Heart right ventricle (tissue), 16 donors: ENCODE measurements at regions not wholly inside any gene's neighbourhood (a gene's known extent, or its start where the extent isn't known, plus 50 kb on each side); places are given as distances from the start of the nearest gene placed in this dataset.

Experiments
- ATAC-seq, 8 donors: fragments of 200-7000 bp; cut with Tn5 transposase; one replicate each; pipeline ENCODE4 v1.9.1; 2020; ENCODE audit warnings: mild to moderate bottlenecking in 8 of 8, moderate library complexity in 8 of 8, moderate number of reproducible peaks in 1 of 8
- DNase-seq, 2 donors: peaks; one replicate each; pipeline ENCODE4 v3.0.0-alpha.2; 2020
- H3K27ac ChIP-seq, 10 donors: fragments of 200-600 bp; sonication (generic) in 2 of 10; one replicate each; pipeline versions ENCODE4 v1.5.0 to v1.8.0; 2020 to 2022; ENCODE audit warnings: mild to moderate bottlenecking in 3 of 10
- H3K27me3 ChIP-seq, 7 donors: fragments of 200-600 bp; one replicate each; pipeline ENCODE4 v1.8.0; 2021 to 2022; ENCODE audit warnings: mild to moderate bottlenecking in 2 of 7
- H3K36me3 ChIP-seq, 9 donors: fragments of 200-600 bp; sonication (generic) in 1 of 9; one replicate each; pipeline versions ENCODE4 v1.5.0 to v1.8.0; 2020 to 2022; ENCODE audit warnings: mild to moderate bottlenecking in 2 of 9
- H3K4me1 ChIP-seq, 9 donors: fragments of 200-600 bp; sonication (generic) in 1 of 9; one replicate each; pipeline versions ENCODE4 v1.5.0 to v1.8.0; 2020 to 2022; ENCODE audit warnings: mild to moderate bottlenecking in 4 of 9
- H3K4me3 ChIP-seq, 10 donors: fragments of 200-600 bp; sonication (generic) in 2 of 10; one replicate each; pipeline versions ENCODE4 v1.5.0 to v1.8.0; 2020 to 2022; ENCODE audit warnings: mild to moderate bottlenecking in 7 of 10, moderate library complexity in 2 of 10
- H3K9me3 ChIP-seq, 11 donors: fragments of 200-600 bp in 10 of 11; sonication (generic) in 2 of 11; one replicate each; pipeline versions ENCODE4 v1.5.0 to v1.8.0; 2013 to 2022; ENCODE audit warnings: mild to moderate bottlenecking in 2 of 11, control low read depth in 1 of 11, moderate library complexity in 1 of 11
- WGBS, 2 donors: extraction: QIAGEN DNeasy Blood & Tissue Kit; methylation state at CpG; one replicate each; pipeline ENCODE4 v1.1.7; 2013; ENCODE audit warnings: inconsistent platforms in 1 of 2; 5-methylcytosine and 5-hydroxymethylcytosine counted together
- intact Hi-C, 10 donors: fragments of 100-400 bp; cut with DNase I; formaldehyde crosslinking; loops; one replicate each; pipeline versions ENCODE4 v1.11.1 to v1.14.2; 2022
- TF ChIP-seq, protein P1 (sequence below), 9 donors: fragments of 200-600 bp; sonication (generic) in 2 of 9; IDR thresholded peaks; one replicate each; pipeline versions ENCODE4 v1.5.0 to v1.8.0; 2021 to 2022; ENCODE audit warnings: antibody characterized with exemption in 9 of 9, mild to moderate bottlenecking in 5 of 9, moderate library complexity in 1 of 9
- donor health status: Arrhythmogenic right ventricular cardiomyopathy.
- donor health status: ischemic (EF 13 %, LVEDD 7.1; RV severe dilation, severe dysfunction).
- donor health status: healthy with polysubstance abuse.
- donor health status: DM: no; HTN: yes; CAD: no.
- donor health status: DM: no; HTN: no; CAD: no.
- donor health status: ischemic (EF 25% LVEDD 6.9; RV normal size, moderate dysfunction).
- donor health status: ischemic (EF 25% LVEDD 5.7; RV mildly dilated, moderate dysfunction).
- donor health status: healthy.
- donor health status: DM: yes; HTN: yes; CAD: no.
- donor health status: Ischemic cardiomyopathy.
- donor health status: ischemic (EF 35%, LVEDD 5.7; RV mildly dilated, moderate dysfunction).
- donor health status: nonischemic (EF 11% LVEDD 7.7; RV severe dilation, severe dysfunction).
- donor health status: DM: yes; HTN: yes; CAD: no.
- donor health status: PGD.
- donor health status: ischemic (EF 29% LVEDD 5.4; RV normal size, mild dysfunction).
- donor health status: nonischemic (EF 23%, LVEDD 6.1; RV moderate dilation, normal function).

DNA sequence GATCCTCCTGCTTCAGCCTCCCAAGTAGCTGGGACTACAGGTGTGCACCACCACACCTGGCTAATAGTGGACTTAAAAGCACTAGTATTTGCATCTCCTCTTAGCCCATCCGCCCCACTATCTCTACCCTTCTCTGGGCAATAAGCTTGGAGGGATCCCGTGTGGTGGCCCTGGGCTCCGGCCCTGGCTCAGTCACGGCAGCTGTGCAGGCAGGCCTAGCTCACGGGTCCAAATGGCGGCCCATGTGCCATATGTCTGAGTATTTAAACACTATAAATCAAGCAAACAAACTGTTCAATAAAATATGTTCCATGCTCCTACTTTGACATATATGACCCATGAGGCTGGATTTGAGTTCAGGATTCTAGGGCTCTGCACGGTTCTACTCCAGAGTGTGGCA, 118.4 kb downstream of the BANF2 start:
- peaks cover 0 to 8% (median 0%) of the 10 kb centered on the region in 9 donors for H3K4me1 ChIP-seq
- no peaks in the 10 kb centered on the region for H3K27me3 ChIP-seq
- H3K9me3 ChIP-seq, result peaks cover 0 to 8% (median 0%) of the 10 kb centered on the region in 11 donors
- H3K36me3 ChIP-seq, result no peaks in the 10 kb centered on the region
- ATAC-seq (no peak), DNase-seq (no peak)
- no peak overlapping the region for H3K4me3 ChIP-seq
- H3K27ac ChIP-seq, result no peak overlapping the region
- 97% methylated on average over 7 of the region's 7 CpGs for WGBS, 2 donors
- intact Hi-C loops, result no loop called here
- TF ChIP-seq, protein P1, sequence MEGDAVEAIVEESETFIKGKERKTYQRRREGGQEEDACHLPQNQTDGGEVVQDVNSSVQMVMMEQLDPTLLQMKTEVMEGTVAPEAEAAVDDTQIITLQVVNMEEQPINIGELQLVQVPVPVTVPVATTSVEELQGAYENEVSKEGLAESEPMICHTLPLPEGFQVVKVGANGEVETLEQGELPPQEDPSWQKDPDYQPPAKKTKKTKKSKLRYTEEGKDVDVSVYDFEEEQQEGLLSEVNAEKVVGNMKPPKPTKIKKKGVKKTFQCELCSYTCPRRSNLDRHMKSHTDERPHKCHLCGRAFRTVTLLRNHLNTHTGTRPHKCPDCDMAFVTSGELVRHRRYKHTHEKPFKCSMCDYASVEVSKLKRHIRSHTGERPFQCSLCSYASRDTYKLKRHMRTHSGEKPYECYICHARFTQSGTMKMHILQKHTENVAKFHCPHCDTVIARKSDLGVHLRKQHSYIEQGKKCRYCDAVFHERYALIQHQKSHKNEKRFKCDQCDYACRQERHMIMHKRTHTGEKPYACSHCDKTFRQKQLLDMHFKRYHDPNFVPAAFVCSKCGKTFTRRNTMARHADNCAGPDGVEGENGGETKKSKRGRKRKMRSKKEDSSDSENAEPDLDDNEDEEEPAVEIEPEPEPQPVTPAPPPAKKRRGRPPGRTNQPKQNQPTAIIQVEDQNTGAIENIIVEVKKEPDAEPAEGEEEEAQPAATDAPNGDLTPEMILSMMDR (IDR thresholded peaks at IDR 0.05), result no peak

DNA sequence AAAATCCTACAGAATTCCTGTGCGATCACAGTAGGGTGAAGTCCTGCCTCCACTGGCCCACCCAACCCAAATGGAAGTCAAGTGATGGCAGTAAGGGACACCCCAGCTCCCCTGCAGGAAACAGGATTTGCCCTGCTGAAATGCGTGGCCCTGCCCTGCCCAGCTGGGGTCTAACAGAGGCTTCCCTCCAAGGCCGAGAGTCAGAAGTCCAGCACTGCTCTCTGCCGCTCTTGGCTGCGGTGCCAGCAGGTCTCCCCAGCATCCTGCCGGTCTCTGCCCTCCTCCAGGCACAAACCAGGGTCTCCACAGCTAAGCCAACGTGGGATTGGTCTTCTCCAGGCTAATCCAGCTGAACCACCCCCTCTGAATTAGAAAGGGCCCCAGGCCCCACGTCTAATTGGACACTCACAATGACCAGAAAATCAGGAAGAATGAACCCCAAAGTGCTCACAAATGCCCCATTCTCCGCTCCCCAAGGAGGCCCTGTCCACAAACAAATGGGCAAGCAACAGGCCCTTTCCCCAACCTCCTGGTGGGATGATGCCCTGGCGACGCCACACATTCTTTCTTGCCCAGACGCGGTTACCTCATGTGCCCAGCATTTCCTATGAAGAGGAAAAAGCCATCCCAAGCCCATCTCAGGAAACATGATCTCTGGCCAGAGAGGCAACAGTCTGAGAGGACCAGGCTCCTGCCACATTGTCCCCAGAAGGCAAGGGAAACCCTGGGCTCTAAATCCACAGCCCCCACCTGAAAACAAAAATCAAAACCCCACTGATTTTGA, 117.2 kb downstream of the BANF2 start:
- intact Hi-C loops, result no loop called here
- TF ChIP-seq, protein P1 (IDR thresholded peaks at IDR 0.05), result no peak
- Histone ChIP-seq H3K4me1 (peaks cover 0 to 1% (median 0%) of the 10 kb centered on the region in 9 donors), H3K4me3 (no peak overlapping the region), H3K27ac (no peak overlapping the region), H3K27me3 (no peaks in the 10 kb centered on the region), H3K36me3 (no peaks in the 10 kb centered on the region), H3K9me3 (peaks cover 0 to 8% (median 0%) of the 10 kb centered on the region in 11 donors)
- no peak for ATAC-seq
- DNase-seq, result no peak
- WGBS, 2 donors, result 90 to 93% methylated on average over 13 of the region's 13 CpGs

DNA sequence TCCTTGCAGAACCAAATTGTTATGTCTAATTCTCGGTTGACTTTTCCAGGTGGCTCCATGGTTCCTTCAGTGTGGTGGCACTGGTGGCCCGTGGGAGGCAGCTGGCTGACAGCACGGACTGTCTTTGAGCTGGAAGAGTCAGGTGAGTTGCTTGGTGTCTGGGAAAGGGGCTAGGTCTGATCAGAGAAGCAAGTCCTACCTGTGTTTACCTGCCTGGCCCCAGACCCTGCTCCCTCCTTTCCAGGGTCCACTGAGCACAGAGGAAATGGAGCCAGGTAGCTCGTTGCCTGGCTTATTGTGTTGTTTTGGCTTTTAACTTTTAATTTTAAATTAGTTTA, 111.8 kb downstream of the BANF2 start:
- DNase-seq (no peak), ATAC-seq (no peak)
- H3K4me3 ChIP-seq, result no peak overlapping the region
- H3K4me1 ChIP-seq, result peaks cover 8 to 41% (median 35%) of the 10 kb centered on the region in 9 donors
- H3K36me3 ChIP-seq, result no peaks in the 10 kb centered on the region
- H3K27me3 ChIP-seq, result no peaks in the 10 kb centered on the region
- no peak overlapping the region for H3K27ac ChIP-seq
- 78 to 85% methylated on average over 4 of the region's 4 CpGs for WGBS, 2 donors
- TF ChIP-seq, protein P1 (IDR thresholded peaks at IDR 0.05), result no peak
- intact Hi-C loops, result no loop called here
- H3K9me3 ChIP-seq, result no peaks in the 10 kb centered on the region

DNA sequence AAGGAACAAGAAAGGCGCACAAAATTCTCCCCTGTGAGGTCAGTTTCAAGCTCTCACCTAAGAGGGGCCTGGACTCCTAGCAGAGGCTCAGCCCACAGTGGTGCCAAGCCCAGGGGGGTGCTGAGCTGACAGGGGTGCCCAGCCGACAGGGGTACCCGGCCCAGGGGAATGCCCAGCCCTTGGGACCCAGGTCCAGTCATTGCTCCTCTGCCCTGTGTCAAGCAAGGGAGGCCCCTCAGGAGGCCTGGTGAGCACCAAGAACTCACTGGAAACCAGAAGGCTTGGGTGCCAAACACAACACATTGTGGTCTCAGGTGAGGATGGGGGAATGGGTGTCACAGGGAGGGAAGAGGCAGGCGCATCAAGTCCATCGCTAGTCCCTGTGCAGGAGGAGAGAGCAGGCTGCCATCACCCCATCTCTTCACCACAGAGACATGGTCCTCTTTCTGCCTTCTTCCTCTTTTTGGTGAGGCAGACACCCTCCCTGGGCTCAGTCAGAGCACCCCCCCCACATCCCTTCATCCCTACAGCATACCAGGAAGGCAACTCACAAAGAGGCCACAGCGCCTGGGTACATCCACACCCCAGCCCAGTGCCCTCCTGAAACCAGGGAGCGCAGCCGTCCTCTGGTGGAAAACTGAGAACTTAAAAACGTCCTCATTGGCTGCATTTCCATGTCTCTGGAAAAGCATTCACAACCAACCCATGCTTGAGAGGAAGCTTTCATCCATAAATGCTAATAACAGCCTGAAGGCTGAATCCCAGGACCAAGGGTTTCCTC, 111.3 kb downstream of the BANF2 start:
- 89 to 90% methylated on average over 9 of the region's 9 CpGs for WGBS, 2 donors
- no peak for ATAC-seq
- no peak for DNase-seq
- no peaks in the 10 kb centered on the region for H3K36me3 ChIP-seq
- H3K4me1 ChIP-seq, result peaks cover 8 to 47% (median 41%) of the 10 kb centered on the region in 9 donors
- TF ChIP-seq, protein P1 (IDR thresholded peaks at IDR 0.05), result no peak
- H3K4me3 ChIP-seq, result no peak overlapping the region
- H3K27me3 ChIP-seq, result no peaks in the 10 kb centered on the region
- intact Hi-C loops, result no loop called here
- no peaks in the 10 kb centered on the region for H3K9me3 ChIP-seq
- no peak overlapping the region for H3K27ac ChIP-seq
